Osteoblast (primary cell): ENCODE measurements at regions not wholly inside any gene's neighbourhood (a gene's known extent, or its start where the extent isn't known, plus 50 kb on each side); places are given as distances from the start of the nearest gene placed in this dataset.

Experiments
- DNase-seq: peaks from one replicate; pipeline ENCODE4 v3.0.0; 2011; ENCODE audit warnings: low spot score, mixed read lengths; ENCODE audit not compliant: insufficient read length; ENCODE audit errors: missing footprints
- H2AFZ ChIP-seq: 2 replicates; pipeline ENCODE4 v1.6.0; 2011; ENCODE audit warnings: mild to moderate bottlenecking, low read length
- H3K27ac ChIP-seq: 2 replicates; pipeline ENCODE4 v1.5.1; 2011; ENCODE audit warnings: mild to moderate bottlenecking, low read depth, low read length, moderate library complexity
- H3K27me3 ChIP-seq: 2 replicates; pipeline ENCODE4 v1.6.0; 2012; ENCODE audit warnings: mild to moderate bottlenecking, control low read depth, inconsistent platforms, low read length, moderate library complexity; ENCODE audit not compliant: insufficient read depth
- H3K36me3 ChIP-seq: 2 replicates; pipeline ENCODE4 v1.5.1; 2011; ENCODE audit warnings: mild to moderate bottlenecking, low read length, control low read depth, moderate library complexity; ENCODE audit not compliant: insufficient read depth
- H3K4me1 ChIP-seq: 2 replicates; pipeline ENCODE4 v1.5.1; 2011; ENCODE audit warnings: mild to moderate bottlenecking, low read length, control low read depth, moderate library complexity; ENCODE audit not compliant: insufficient read depth
- H3K4me2 ChIP-seq: 2 replicates; pipeline ENCODE4 v1.6.0; 2011; ENCODE audit warnings: mild to moderate bottlenecking, low read length; ENCODE audit not compliant: insufficient read depth
- H3K4me3 ChIP-seq: fragments of 200-600 bp; sonication (generic); 3 replicates; pipeline ENCODE4 v1.5.1; 2012; ENCODE audit warnings: mild to moderate bottlenecking, low read length, inconsistent platforms; ENCODE audit not compliant: insufficient read depth
- H3K79me2 ChIP-seq: 2 replicates; pipeline ENCODE4 v1.6.0; 2012; ENCODE audit warnings: mild to moderate bottlenecking, low read length, control low read depth, inconsistent platforms; ENCODE audit not compliant: insufficient read depth
- H3K9me3 ChIP-seq: 2 replicates; pipeline ENCODE4 v1.5.1; 2011; ENCODE audit warnings: low read depth, low read length, control low read depth
- H4K20me1 ChIP-seq: 2 replicates; pipeline ENCODE4 v1.6.0; 2012; ENCODE audit warnings: mild to moderate bottlenecking, low read length, control low read depth; ENCODE audit not compliant: insufficient read depth
- CTCF ChIP-seq: IDR thresholded peaks from 2 replicates; pipeline ENCODE4 v1.5.1; 2011; ENCODE audit warnings: mild to moderate bottlenecking, low read depth, low read length, moderate library complexity; ENCODE audit errors: extremely low read depth

GRCh38 chr1:29963946-29964345 lies 727.6 kb downstream of the PTPRU start:
- no peak overlapping the region for H2AFZ ChIP-seq
- no peaks in the 10 kb centered on the region for H3K36me3 ChIP-seq
- H3K27me3 ChIP-seq, result no peaks in the 10 kb centered on the region
- no peaks in the 10 kb centered on the region for H3K4me1 ChIP-seq
- H3K4me3 ChIP-seq, result no peak overlapping the region
- H3K4me2 ChIP-seq, result no peak overlapping the region
- no peak overlapping the region for H3K27ac ChIP-seq
- H4K20me1 ChIP-seq, result no peaks in the 10 kb centered on the region
- no peaks in the 10 kb centered on the region for H3K9me3 ChIP-seq
- no peaks in the 10 kb centered on the region for H3K79me2 ChIP-seq
- no peak for TF ChIP-seq CTCF
- DNase-seq, result no peak

- no peak overlapping the region for H3K4me2 ChIP-seq
- H3K4me1 ChIP-seq, result no peaks in the 10 kb centered on the region
- H3K79me2 ChIP-seq, result no peaks in the 10 kb centered on the region
- no peak for DNase-seq
- no peaks in the 10 kb centered on the region for H3K36me3 ChIP-seq
- H4K20me1 ChIP-seq, result no peaks in the 10 kb centered on the region
- no peak overlapping the region for H3K27ac ChIP-seq
- no peaks in the 10 kb centered on the region for H3K27me3 ChIP-seq
- H3K4me3 ChIP-seq, result no peak overlapping the region
- no peak overlapping the region for H2AFZ ChIP-seq
- H3K9me3 ChIP-seq, result no peaks in the 10 kb centered on the region
- TF ChIP-seq CTCF, result no peak
Observed at GRCh38 chr1:29962831-29963247, 726.5 kb downstream of the PTPRU start.

- H3K27ac ChIP-seq, result no peak overlapping the region
- H3K27me3 ChIP-seq, result no peaks in the 10 kb centered on the region
- DNase-seq, result no peak
- H4K20me1 ChIP-seq, result no peaks in the 10 kb centered on the region
- no peak overlapping the region for H2AFZ ChIP-seq
- H3K4me3 ChIP-seq, result no peak overlapping the region
- no peaks in the 10 kb centered on the region for H3K36me3 ChIP-seq
- no peak for TF ChIP-seq CTCF
- H3K4me1 ChIP-seq, result no peaks in the 10 kb centered on the region
- H3K9me3 ChIP-seq, result no peaks in the 10 kb centered on the region
- no peak overlapping the region for H3K4me2 ChIP-seq
- H3K79me2 ChIP-seq, result no peaks in the 10 kb centered on the region
Observed at GRCh38 chr1:29962336-29962735, 726.0 kb downstream of the PTPRU start.

- no peak for TF ChIP-seq CTCF
- Histone ChIP-seq H3K27ac (no peak overlapping the region), H3K27me3 (no peaks in the 10 kb centered on the region), H4K20me1 (no peaks in the 10 kb centered on the region), H3K4me2 (no peak overlapping the region), H3K36me3 (no peaks in the 10 kb centered on the region), H3K9me3 (no peaks in the 10 kb centered on the region), H3K4me1 (no peaks in the 10 kb centered on the region), H3K4me3 (no peak overlapping the region), H3K79me2 (no peaks in the 10 kb centered on the region), H2AFZ (no peak overlapping the region)
- no peak for DNase-seq
Observed at GRCh38 chr1:29961293-29962059, 725.2 kb downstream of the PTPRU start.
